ENCODE measurements at regions not wholly inside any gene's neighbourhood (a gene's known extent, or its start where the extent isn't known, plus 50 kb on each side); places are given as distances from the start of the nearest gene placed in this dataset.

GRCh38 chr5:167244583-167244982, 1046.9 kb upstream of the WWC1 start:
- no peaks in the 10 kb centered on the region for H3K9me3 ChIP-seq (ENCODE audit: low read depth)
- H3K27ac ChIP-seq = no peak overlapping the region
- H3K79me2 ChIP-seq (ENCODE audit: insufficient read depth) = no peaks in the 10 kb centered on the region
- no peak overlapping the region for H3K9ac ChIP-seq
- no peaks in the 10 kb centered on the region for H3F3A ChIP-seq (ENCODE audit: insufficient read depth)
- in situ Hi-C loops (cut with MboI) = no loop called here
- no peaks in the 10 kb centered on the region for H3K9me2 ChIP-seq (ENCODE audit: insufficient read depth)
- no peak overlapping the region for H2AFZ ChIP-seq
- H3K27me3 ChIP-seq (replicated peaks; ENCODE audit: insufficient read depth) = no peaks in the 10 kb centered on the region; the same call in 1 of the 2 replicates
- DNase-seq = no peak
- 26 to 31% methylated on average over 4 of the region's 4 CpGs for WGBS, 2 experiments (ENCODE audit: low coverage in 1 of 2, low lambda C conversion rate in 2 of 2, missing lambda C conversion rate in 2 of 2)
- no peaks in the 10 kb centered on the region for H3K4me1 ChIP-seq (ENCODE audit: insufficient read depth)
- H4K20me1 ChIP-seq (ENCODE audit: insufficient read depth) = no peaks in the 10 kb centered on the region
- H3K4me3 ChIP-seq = no peak overlapping the region
- TF ChIP-seq EZH2phosphoT487 (IDR thresholded peaks at IDR 0.05; ENCODE audit: insufficient read depth, low read depth) (no peak), EZH2 (IDR thresholded peaks at IDR 0.05; ENCODE audit: insufficient read depth, poor library complexity, severe bottlenecking) (no peak)
- H3K36me3 ChIP-seq (ENCODE audit: low read depth) = no peaks in the 10 kb centered on the region
- no peak overlapping the region for H3K4me2 ChIP-seq (ENCODE audit: unreplicated experiment)

DNA sequence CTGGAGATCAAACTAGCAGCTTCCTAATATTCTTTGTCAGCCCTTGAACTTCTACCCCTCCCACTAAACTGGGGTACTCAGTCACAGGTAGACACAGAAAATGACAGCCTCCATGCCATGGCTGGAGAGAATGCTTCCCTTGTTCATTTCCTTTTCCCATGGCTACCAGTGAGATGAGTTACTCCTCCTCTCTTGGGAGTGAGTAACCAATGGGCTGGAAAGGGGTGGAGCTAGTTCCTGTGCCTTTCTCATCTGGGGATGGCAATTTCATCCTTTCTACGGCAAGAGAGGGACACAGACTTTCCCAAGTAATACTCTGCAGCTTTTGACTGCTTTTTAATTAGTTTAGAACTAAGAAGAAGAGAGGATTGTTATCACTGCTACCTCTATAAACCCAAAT, 1045.6 kb upstream of the WWC1 start:
- Histone ChIP-seq H3F3A (ENCODE audit: insufficient read depth) (no peaks in the 10 kb centered on the region), H2AFZ (no peak overlapping the region), H3K79me2 (ENCODE audit: insufficient read depth) (no peaks in the 10 kb centered on the region), H3K36me3 (ENCODE audit: low read depth) (no peaks in the 10 kb centered on the region), H4K20me1 (ENCODE audit: insufficient read depth) (no peaks in the 10 kb centered on the region), H3K9ac (no peak overlapping the region), H3K27me3 (replicated peaks; ENCODE audit: insufficient read depth) (no peaks in the 10 kb centered on the region), H3K4me2 (ENCODE audit: unreplicated experiment) (no peak overlapping the region), H3K9me3 (ENCODE audit: low read depth) (no peaks in the 10 kb centered on the region), H3K4me3 (no peak overlapping the region), H3K4me1 (ENCODE audit: insufficient read depth) (no peaks in the 10 kb centered on the region), H3K9me2 (ENCODE audit: insufficient read depth) (no peaks in the 10 kb centered on the region), H3K27ac (no peak overlapping the region)
- DNase-seq = peak; percentile 4
- WGBS, 2 experiments (ENCODE audit: low coverage in 1 of 2, low lambda C conversion rate in 2 of 2, missing lambda C conversion rate in 2 of 2) = 4 to 8% methylated on average over 1 of the region's 1 CpG
- in situ Hi-C loops (cut with MboI) = no loop called here
- TF ChIP-seq EZH2 (IDR thresholded peaks at IDR 0.05; ENCODE audit: insufficient read depth, poor library complexity, severe bottlenecking) = no peak
- no peak for TF ChIP-seq EZH2phosphoT487 (IDR thresholded peaks at IDR 0.05; ENCODE audit: insufficient read depth, low read depth)

GRCh38 chr5:167247816-167248215, 1043.6 kb upstream of the WWC1 start:
- no peak overlapping the region for H3K4me3 ChIP-seq
- no peaks in the 10 kb centered on the region for H3K9me2 ChIP-seq (ENCODE audit: insufficient read depth)
- H3K79me2 ChIP-seq (ENCODE audit: insufficient read depth) = no peaks in the 10 kb centered on the region
- no peaks in the 10 kb centered on the region for H3K4me1 ChIP-seq (ENCODE audit: insufficient read depth)
- H4K20me1 ChIP-seq (ENCODE audit: insufficient read depth) = no peaks in the 10 kb centered on the region
- H3F3A ChIP-seq (ENCODE audit: insufficient read depth) = no peaks in the 10 kb centered on the region
- no peak overlapping the region for H2AFZ ChIP-seq
- H3K9me3 ChIP-seq (ENCODE audit: low read depth) = no peaks in the 10 kb centered on the region
- no peak overlapping the region for H3K27ac ChIP-seq
- H3K27me3 ChIP-seq (replicated peaks; ENCODE audit: insufficient read depth) = no peaks in the 10 kb centered on the region
- 12 to 15% methylated on average over 4 of the region's 4 CpGs for WGBS, 2 experiments (ENCODE audit: low coverage in 1 of 2, low lambda C conversion rate in 2 of 2, missing lambda C conversion rate in 2 of 2)
- H3K4me2 ChIP-seq (ENCODE audit: unreplicated experiment) = no peak overlapping the region
- in situ Hi-C loops (cut with MboI) = no loop called here
- H3K36me3 ChIP-seq (ENCODE audit: low read depth) = no peaks in the 10 kb centered on the region
- TF ChIP-seq EZH2 (IDR thresholded peaks at IDR 0.05; ENCODE audit: insufficient read depth, poor library complexity, severe bottlenecking) (no peak), EZH2phosphoT487 (IDR thresholded peaks at IDR 0.05; ENCODE audit: insufficient read depth, low read depth) (no peak)
- DNase-seq = no peak
- H3K9ac ChIP-seq = no peak overlapping the region

DNA sequence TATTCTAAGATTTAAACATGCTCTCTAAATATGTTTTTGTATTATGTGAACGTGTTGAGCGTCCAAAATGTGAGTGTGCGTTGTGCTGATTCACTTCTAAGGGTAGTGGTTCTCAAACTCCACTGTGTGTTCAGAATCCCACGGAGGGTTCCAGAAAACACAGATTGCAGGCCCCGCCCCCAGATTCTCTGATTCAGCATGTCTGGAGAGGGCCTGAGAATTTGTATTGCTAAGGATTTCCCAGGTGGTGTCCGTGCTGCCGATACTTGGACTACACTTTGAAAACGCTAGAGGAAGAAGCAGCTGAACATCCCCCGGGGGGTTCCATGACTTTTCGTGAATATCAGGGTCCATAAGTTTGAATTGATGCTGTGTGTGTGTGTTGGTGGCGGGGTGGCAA, 1043.2 kb upstream of the WWC1 start:
- Histone ChIP-seq H3K79me2 (ENCODE audit: insufficient read depth) (no peaks in the 10 kb centered on the region), H3K9me2 (ENCODE audit: insufficient read depth) (no peaks in the 10 kb centered on the region), H3K9ac (no peak overlapping the region), H4K20me1 (ENCODE audit: insufficient read depth) (no peaks in the 10 kb centered on the region), H2AFZ (no peak overlapping the region), H3K27me3 (replicated peaks; ENCODE audit: insufficient read depth) (no peaks in the 10 kb centered on the region), H3K27ac (no peak overlapping the region), H3F3A (ENCODE audit: insufficient read depth) (no peaks in the 10 kb centered on the region), H3K36me3 (ENCODE audit: low read depth) (no peaks in the 10 kb centered on the region), H3K9me3 (ENCODE audit: low read depth) (no peaks in the 10 kb centered on the region), H3K4me1 (ENCODE audit: insufficient read depth) (no peaks in the 10 kb centered on the region), H3K4me2 (ENCODE audit: unreplicated experiment) (no peak overlapping the region), H3K4me3 (no peak overlapping the region)
- peak; percentile 9 for DNase-seq
- TF ChIP-seq EZH2 (IDR thresholded peaks at IDR 0.05; ENCODE audit: insufficient read depth, poor library complexity, severe bottlenecking) (no peak), EZH2phosphoT487 (IDR thresholded peaks at IDR 0.05; ENCODE audit: insufficient read depth, low read depth) (no peak)
- in situ Hi-C loops (cut with MboI) = no loop called here
- 15 to 17% methylated on average over 11 of the region's 11 CpGs for WGBS, 2 experiments (ENCODE audit: low coverage in 1 of 2, low lambda C conversion rate in 2 of 2, missing lambda C conversion rate in 2 of 2)

- Histone ChIP-seq H3K4me2 (ENCODE audit: unreplicated experiment) (no peak overlapping the region), H3K4me1 (ENCODE audit: insufficient read depth) (no peaks in the 10 kb centered on the region), H3K79me2 (ENCODE audit: insufficient read depth) (no peaks in the 10 kb centered on the region), H3K27me3 (replicated peaks; ENCODE audit: insufficient read depth) (no peaks in the 10 kb centered on the region), H3K9ac (no peak overlapping the region), H3K4me3 (no peak overlapping the region), H3K9me3 (ENCODE audit: low read depth) (no peaks in the 10 kb centered on the region), H2AFZ (no peak overlapping the region), H4K20me1 (ENCODE audit: insufficient read depth) (no peaks in the 10 kb centered on the region), H3F3A (ENCODE audit: insufficient read depth) (no peaks in the 10 kb centered on the region), H3K27ac (no peak overlapping the region), H3K9me2 (ENCODE audit: insufficient read depth) (no peaks in the 10 kb centered on the region), H3K36me3 (ENCODE audit: low read depth) (no peaks in the 10 kb centered on the region)
- in situ Hi-C loops (cut with MboI) = no loop called here
- 22 to 45% methylated on average over 4 of the region's 4 CpGs for WGBS, 2 experiments (ENCODE audit: low coverage in 1 of 2, low lambda C conversion rate in 2 of 2, missing lambda C conversion rate in 2 of 2)
- DNase-seq = no peak
- no peak for TF ChIP-seq EZH2phosphoT487 (IDR thresholded peaks at IDR 0.05; ENCODE audit: insufficient read depth, low read depth)
- no peak for TF ChIP-seq EZH2 (IDR thresholded peaks at IDR 0.05; ENCODE audit: insufficient read depth, poor library complexity, severe bottlenecking)
Measured at GRCh38 chr5:167250996-167251395, 1040.4 kb upstream of the WWC1 start.
